Tibial artery (tissue), 4 donors: ENCODE measurements at regions not wholly inside any gene's neighbourhood (a gene's known extent, or its start where the extent isn't known, plus 50 kb on each side); places are given as distances from the start of the nearest gene placed in this dataset.

Experiments used
- DNase-seq, 2 donors: peaks; one replicate each; pipeline ENCODE4 v3.0.0-alpha.2; 2019
- H3K27ac ChIP-seq, 2 donors: fragments of 200-600 bp; sonication (generic) in 1 of 2; 1 replicate in 1 of 2; 2 replicates in 1 of 2; pipeline ENCODE4 v1.5.1; 2018 to 2019; ENCODE audit warnings: mild to moderate bottlenecking in 1 of 2
- H3K27me3 ChIP-seq, 2 donors: fragments of 200-600 bp; sonication (generic) in 1 of 2; one replicate each; pipeline versions ENCODE4 v1.5.1 to v1.6.0; 2016 to 2019
- H3K36me3 ChIP-seq, 3 donors: fragments of 200-600 bp; sonication (generic) in 2 of 3; one replicate each; pipeline ENCODE4 v1.5.1; 2016 to 2019; ENCODE audit warnings: mild to moderate bottlenecking in 2 of 3
- H3K4me1 ChIP-seq, 4 donors: fragments of 200-600 bp; sonication (generic) in 2 of 4; 1 replicate in 3 of 4; 2 replicates in 1 of 4; pipeline ENCODE4 v1.5.1; 2016 to 2019
- H3K4me3 ChIP-seq, 2 donors: fragments of 200-600 bp; sonication (generic) in 1 of 2; 1 replicate in 1 of 2; 2 replicates in 1 of 2; pipeline ENCODE4 v1.5.1; 2018 to 2019; ENCODE audit warnings: mild to moderate bottlenecking in 2 of 2
- H3K9me3 ChIP-seq, 3 donors: fragments of 200-600 bp; sonication (generic) in 1 of 3; one replicate each; pipeline ENCODE4 v1.5.1; 2016 to 2019
- intact Hi-C: fragments of 100-400 bp; cut with DNase I; formaldehyde crosslinking; loops from one replicate; pipeline ENCODE4 v1.15.0; 2023; ENCODE audit warnings: low total_unique reads
- TF ChIP-seq, protein P1 (sequence below), 2 experiments: fragments of 200-600 bp in 1 of 2; fragments of 450-650 bp in 1 of 2; IDR thresholded peaks; one replicate each; pipeline ENCODE4 v1.5.1; 2017 to 2019; ENCODE audit warnings: antibody characterized with exemption in 2 of 2, mild to moderate bottlenecking in 1 of 2, moderate library complexity in 1 of 2

DNA sequence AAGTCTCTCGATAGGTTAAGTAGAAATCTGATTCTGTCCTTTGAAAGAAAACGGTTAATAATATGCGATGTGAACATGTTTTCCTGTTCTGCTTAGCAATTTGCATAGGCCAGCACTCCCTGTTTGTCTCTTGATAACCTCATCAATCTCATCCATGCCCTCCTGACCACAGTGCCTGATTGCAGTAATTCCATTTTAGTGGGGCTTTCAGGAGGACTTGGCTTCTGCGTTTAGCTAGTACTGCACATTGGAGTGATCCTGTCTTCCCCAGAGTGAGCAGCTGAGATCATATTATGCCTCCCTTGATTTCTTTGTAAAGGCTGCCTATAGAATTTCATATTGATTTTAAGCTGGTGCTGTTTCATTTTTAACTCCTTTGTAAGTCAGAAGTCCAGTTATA is 335.9 kb upstream of the ISL1 start:
- H3K4me3 ChIP-seq = no peak overlapping the region
- no peaks in the 10 kb centered on the region for H3K9me3 ChIP-seq
- intact Hi-C loops = no loop called here
- no peak for DNase-seq
- no peaks in the 10 kb centered on the region for H3K4me1 ChIP-seq
- no peaks in the 10 kb centered on the region for H3K27me3 ChIP-seq
- TF ChIP-seq, protein P1, sequence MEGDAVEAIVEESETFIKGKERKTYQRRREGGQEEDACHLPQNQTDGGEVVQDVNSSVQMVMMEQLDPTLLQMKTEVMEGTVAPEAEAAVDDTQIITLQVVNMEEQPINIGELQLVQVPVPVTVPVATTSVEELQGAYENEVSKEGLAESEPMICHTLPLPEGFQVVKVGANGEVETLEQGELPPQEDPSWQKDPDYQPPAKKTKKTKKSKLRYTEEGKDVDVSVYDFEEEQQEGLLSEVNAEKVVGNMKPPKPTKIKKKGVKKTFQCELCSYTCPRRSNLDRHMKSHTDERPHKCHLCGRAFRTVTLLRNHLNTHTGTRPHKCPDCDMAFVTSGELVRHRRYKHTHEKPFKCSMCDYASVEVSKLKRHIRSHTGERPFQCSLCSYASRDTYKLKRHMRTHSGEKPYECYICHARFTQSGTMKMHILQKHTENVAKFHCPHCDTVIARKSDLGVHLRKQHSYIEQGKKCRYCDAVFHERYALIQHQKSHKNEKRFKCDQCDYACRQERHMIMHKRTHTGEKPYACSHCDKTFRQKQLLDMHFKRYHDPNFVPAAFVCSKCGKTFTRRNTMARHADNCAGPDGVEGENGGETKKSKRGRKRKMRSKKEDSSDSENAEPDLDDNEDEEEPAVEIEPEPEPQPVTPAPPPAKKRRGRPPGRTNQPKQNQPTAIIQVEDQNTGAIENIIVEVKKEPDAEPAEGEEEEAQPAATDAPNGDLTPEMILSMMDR (IDR thresholded peaks at IDR 0.05) = no peak
- H3K27ac ChIP-seq = no peak overlapping the region
- H3K36me3 ChIP-seq = no peaks in the 10 kb centered on the region

DNA sequence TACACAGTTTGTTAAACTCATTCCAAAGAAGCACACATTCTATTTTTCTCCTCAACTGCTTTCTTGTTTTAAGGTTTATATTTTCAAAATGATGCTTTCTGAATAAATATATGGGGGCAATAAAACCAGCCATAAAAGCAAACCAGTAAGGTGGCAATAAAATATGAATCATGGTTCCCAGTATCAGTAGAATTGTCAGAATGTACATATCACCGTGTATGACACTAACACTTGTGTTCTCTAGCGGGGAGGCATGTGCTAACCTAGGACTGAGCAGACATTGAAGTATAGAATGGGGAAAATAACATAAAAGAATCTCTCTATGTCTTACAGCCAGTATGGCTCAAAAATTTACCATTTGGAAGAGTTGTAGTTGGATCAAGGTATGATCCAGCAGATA is 329.9 kb upstream of the ISL1 start:
- H3K27me3 ChIP-seq = no peaks in the 10 kb centered on the region
- no peaks in the 10 kb centered on the region for H3K36me3 ChIP-seq
- no peak overlapping the region for H3K4me3 ChIP-seq
- intact Hi-C loops = no loop called here
- TF ChIP-seq, protein P1 (IDR thresholded peaks at IDR 0.05) = no peak
- no peak for DNase-seq
- no peak overlapping the region for H3K27ac ChIP-seq
- no peaks in the 10 kb centered on the region for H3K4me1 ChIP-seq
- H3K9me3 ChIP-seq = no peaks in the 10 kb centered on the region

DNA sequence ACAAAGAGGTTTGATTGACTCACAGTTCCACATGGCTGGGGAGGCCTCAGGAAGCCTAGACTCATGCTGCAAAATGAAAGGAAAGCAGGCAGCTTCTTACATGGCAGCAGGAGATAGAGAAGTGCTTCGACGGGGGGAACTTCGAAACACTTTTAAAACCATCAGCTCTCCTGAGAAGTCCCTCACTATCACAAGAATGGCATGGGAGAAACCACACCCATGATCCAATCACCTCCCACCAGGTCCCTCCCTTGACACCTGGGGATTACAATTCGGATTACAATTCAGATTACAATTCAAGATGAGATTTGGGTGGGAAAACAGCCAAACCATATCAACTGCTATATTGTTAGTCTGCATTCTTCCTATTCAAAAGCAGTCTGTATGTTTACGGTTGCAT is 322.3 kb upstream of the ISL1 start:
- intact Hi-C loops = no loop called here
- Histone ChIP-seq H3K9me3 (peaks cover 0 to 8% (median 0%) of the 10 kb centered on the region in 3 donors), H3K4me3 (no peak overlapping the region), H3K36me3 (no peaks in the 10 kb centered on the region), H3K4me1 (no peaks in the 10 kb centered on the region), H3K27me3 (no peaks in the 10 kb centered on the region), H3K27ac (no peak overlapping the region)
- TF ChIP-seq, protein P1 (IDR thresholded peaks at IDR 0.05) = no peak
- DNase-seq = no peak

DNA sequence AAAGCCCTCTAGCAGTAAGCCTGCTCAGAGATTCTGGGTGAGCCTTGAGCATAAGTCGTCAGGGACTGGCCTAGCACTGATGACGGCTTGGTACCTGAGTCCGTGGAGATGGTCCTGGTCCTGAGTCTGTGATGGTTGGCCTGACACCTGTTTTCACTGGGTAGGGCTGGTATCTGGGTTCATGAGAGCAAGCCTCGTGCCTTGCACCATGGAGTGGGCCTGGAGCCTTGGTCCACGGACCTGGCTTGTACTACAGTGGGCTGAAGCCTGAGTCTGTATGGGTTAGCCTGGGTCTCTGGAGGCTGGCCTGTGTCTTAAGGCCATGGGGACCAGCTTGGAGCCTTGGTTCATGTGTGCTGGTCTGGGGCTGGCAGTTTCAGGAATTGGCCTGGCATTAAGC is 310.3 kb upstream of the ISL1 start:
- Histone ChIP-seq H3K27me3 (no peaks in the 10 kb centered on the region), H3K4me3 (no peak overlapping the region), H3K9me3 (peaks cover 0 to 9% (median 6%) of the 10 kb centered on the region in 3 donors), H3K4me1 (no peaks in the 10 kb centered on the region), H3K27ac (no peak overlapping the region), H3K36me3 (no peaks in the 10 kb centered on the region)
- DNase-seq = no peak
- TF ChIP-seq, protein P1 (IDR thresholded peaks at IDR 0.05) = no peak
- intact Hi-C loops = no loop called here

DNA sequence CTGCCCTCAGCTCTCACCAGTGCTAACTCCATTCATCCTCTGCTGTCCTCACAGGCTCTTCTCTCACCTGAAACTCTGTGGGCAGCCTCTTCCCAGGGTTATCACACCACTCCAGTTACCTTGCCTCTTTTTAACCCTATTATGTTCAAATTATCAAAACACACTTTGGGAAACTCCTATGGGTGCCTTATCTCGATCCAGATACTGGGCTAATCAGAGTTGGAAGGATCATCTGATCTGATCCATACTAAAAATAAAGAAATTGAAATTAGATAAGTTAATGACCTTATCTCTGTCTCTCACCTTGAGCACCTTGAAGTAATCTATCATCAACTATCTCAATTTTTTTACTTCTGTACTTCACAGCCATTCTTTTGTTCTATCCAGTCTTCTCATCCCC is 300.5 kb upstream of the ISL1 start:
- Histone ChIP-seq H3K4me1 (no peaks in the 10 kb centered on the region), H3K36me3 (no peaks in the 10 kb centered on the region), H3K27ac (no peak overlapping the region), H3K9me3 (no peaks in the 10 kb centered on the region), H3K27me3 (no peaks in the 10 kb centered on the region), H3K4me3 (no peak overlapping the region)
- intact Hi-C loops = no loop called here
- no peak for DNase-seq
- TF ChIP-seq, protein P1 (IDR thresholded peaks at IDR 0.05) = no peak

DNA sequence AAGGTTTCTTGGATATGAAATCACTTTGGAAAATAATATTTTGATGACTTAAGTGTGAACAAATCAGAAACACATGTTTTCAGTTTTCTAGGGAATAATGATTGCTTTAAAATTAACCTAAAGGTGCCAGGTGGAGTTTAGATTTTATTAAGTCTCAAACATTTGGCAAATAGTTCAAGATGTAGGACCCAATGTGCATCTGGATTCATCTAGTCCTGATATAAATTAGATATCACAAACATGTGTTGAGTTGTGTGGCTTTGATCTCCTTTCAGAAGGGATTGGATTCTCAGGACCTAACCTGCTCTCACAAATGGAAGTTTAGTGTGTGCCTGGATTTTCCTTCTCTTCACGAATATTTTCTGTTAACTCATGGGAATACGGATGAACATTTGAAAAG is 291.4 kb upstream of the ISL1 start:
- H3K9me3 ChIP-seq = no peaks in the 10 kb centered on the region
- H3K36me3 ChIP-seq = no peaks in the 10 kb centered on the region
- H3K27me3 ChIP-seq = no peaks in the 10 kb centered on the region
- no peak overlapping the region for H3K4me3 ChIP-seq
- intact Hi-C loops = no loop called here
- H3K27ac ChIP-seq = no peak overlapping the region
- TF ChIP-seq, protein P1 (IDR thresholded peaks at IDR 0.05) = no peak
- DNase-seq = no peak
- no peaks in the 10 kb centered on the region for H3K4me1 ChIP-seq
